ENCODE measurements at regions not wholly inside any gene's neighbourhood (a gene's known extent, or its start where the extent isn't known, plus 50 kb on each side); places are given as distances from the start of the nearest gene placed in this dataset.
A peak's percentile ranks its signal among the peaks of the same experiment; 100 is the strongest.

DNA sequence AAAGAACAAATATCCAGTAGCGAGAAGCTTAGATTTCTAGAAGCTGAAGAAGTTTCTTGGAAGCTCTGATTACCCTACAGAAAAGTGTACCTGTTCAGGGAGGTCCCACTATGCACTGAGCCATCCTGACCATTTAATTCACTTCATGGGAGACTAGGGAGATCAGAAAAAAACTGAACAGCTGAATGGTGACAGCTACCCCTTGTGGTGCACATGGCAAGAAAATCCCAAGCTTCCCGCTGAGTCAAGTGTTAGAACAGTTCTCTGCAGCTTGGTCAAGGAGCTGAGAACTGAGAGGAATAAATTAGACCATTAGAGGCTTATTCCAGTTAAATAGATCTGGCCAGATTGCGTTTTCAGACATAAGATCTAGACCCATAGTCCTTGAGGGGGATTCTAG lies 197.2 kb upstream of the VEPH1 start:
- no peak for DNase-seq

DNA sequence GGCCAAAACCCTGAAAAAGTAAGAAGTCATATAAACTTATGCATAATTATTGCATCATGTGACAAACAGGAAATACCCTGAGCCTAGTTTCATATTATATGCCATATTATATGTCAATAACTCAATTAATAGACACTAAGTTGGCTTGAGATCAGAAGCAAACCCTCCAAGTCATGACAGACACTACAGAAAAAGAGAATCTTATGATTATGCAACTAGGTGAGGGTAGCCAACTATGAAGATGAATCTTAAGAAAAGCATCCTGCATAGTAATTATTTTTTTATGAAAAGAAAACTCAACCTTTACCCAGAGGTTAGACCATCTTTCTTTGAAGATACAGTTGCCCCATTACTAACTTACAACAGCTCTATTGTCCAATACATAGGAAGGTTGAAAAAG lies 192.4 kb upstream of the VEPH1 start:
- DNase-seq = no peak

GRCh38 chr3:157695103-157695502 lies 191.9 kb upstream of the VEPH1 start:
- no peak for DNase-seq

GRCh38 chr3:157693762-157694161 lies 190.5 kb upstream of the VEPH1 start:
- DNase-seq = no peak

- no peak for DNase-seq
Measured at GRCh38 chr3:157692468-157692867, 189.3 kb upstream of the VEPH1 start.

DNA sequence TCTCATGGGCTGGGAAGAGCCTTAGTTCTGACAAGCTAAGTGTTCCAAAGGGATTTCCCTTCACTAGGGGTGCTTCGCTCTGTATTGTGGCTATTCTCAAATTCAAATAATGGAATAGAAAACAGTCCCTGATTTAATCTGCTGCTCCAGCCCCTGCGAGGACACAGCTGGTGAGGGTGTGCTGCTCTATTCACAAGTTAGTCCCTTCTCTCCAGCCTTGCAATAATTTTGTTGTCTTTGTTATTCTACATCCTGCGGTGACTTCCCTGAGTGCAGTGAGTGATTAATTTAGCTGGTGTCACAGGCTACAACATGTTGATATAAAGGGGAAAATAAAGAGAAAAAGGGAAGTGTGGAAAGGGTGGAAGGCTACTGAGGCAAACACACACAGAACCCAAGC lies 180.5 kb upstream of the VEPH1 start:
- peak; percentile 14 for DNase-seq

GRCh38 chr3:157672061-157672460 lies 168.8 kb upstream of the VEPH1 start:
- no peak for DNase-seq

DNA sequence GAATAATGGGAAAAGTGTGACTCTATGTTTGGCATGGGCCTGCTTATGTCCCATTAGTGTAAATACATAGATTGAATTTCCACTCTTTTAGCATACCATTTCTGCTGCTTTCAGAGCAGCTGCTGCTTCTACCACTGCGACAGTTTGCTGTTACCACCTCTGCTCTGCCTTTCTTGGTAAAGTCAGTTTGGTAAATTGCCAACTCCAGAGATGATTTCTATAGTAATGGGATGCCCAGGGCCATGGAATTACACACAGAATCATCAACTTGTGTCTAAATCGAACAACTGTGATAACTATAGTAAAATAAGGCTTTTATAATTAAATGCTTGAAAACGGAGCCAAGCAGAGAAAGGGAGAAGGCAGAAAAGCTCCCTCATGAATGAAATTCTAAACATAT lies 168.4 kb upstream of the VEPH1 start:
- DNase-seq = peak; percentile 3

DNA sequence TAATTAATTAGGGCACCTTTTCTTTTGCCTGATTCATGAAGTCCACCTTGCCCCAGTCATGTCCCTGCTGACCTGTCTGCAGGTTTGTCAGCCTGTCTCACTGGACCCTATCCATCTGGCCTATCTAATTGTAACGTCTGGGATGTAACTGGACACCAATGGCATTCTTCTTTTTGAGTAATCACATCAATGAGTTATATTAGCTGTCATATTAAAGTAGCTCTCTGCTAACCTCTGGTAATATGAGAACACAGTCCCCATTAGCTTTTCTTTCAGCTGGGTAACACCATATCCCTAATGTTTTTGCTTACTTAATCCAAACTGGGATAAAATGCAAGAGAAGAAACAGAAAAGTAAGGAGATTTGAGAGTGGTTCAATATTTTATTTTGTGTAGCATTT lies 166.2 kb upstream of the VEPH1 start:
- DNase-seq = no peak

DNA sequence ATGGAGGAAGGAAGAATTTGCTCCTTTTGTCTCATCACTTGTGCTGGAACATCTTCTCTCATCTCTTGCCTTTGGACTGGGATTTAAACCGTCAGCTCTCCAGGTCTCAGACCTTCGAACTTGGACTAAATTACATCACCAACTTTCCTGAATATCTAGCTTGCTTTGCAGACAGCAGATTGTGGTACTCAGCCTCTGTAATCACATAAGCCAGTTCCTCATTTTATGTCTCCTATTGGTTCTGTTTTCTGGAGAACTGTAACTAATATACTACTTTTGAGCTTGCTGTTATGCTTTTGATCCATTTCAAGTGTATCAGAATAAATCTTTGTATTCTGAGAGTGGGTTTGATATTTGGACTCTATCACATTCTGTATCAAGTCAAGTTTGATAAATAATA lies 164.3 kb upstream of the VEPH1 start:
- DNase-seq = no peak

DNA sequence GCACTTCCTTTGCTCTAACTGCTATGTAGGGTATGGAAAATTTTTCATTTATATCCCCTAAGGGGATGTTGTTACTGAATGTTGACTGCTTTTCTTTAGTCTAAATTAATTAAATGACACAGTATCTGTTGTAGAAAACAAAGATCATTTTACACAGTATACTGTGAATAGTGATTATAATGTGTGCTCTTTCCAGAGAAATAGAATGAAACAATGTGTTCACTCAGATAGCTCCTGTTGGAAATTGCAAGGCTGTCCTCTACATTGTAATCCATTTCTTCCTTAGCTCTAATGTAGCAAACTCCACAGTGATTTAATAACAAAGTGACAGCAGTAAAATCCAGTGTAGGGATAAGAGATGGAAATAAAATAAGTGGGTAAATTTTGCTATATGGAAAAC lies 159.0 kb upstream of the VEPH1 start:
- no peak for DNase-seq

- DNase-seq = no peak
Measured at GRCh38 chr3:157660847-157661246, 157.6 kb upstream of the VEPH1 start.

DNA sequence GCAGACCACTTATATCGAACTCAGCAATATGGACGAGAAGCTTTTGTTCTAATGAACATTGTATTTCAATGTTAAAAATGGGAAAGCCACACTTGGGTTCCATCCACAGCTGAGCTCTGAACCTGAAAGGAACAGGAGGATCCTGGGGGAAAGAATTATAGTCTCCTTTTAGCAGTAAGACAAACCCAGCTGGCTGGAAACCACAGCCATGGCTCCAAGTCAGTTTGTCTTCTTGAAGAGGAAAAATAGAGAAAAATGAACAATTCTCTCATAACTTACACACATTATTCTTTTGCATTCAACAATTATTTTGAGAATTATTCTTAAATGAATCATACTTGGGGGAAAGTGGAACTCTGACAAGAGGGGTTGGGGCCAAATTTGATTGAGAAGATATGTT lies 149.2 kb upstream of the VEPH1 start:
- DNase-seq = no peak

- DNase-seq = no peak
Measured at GRCh38 chr3:157650699-157651098, 147.5 kb upstream of the VEPH1 start.

- DNase-seq = no peak
Measured at GRCh38 chr3:157650172-157650571, 147.0 kb upstream of the VEPH1 start.

- DNase-seq = no peak
Measured at GRCh38 chr3:157649511-157649910, 146.3 kb upstream of the VEPH1 start.

DNA sequence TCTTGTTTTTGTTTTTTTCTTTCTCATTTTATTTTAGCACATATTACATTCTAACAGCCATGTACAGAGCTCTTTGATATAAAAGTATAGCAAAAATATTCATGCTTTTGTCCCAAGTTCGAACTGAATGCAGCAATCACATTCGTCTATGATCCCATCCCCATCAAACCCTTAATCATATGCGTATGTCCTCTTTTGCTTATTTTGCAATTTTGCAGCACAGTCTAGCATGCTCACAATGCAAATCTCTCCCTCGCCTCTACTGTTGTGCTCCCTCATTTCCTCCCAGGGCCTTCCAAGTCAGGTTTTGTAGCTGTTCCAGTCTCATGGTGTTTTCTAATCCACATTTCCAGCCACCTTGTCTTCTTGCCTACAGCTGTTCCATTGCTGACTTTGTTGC lies 144.6 kb upstream of the VEPH1 start:
- no peak for DNase-seq

- no peak for DNase-seq
Measured at GRCh38 chr3:157639756-157640426, 136.7 kb upstream of the VEPH1 start.

DNA sequence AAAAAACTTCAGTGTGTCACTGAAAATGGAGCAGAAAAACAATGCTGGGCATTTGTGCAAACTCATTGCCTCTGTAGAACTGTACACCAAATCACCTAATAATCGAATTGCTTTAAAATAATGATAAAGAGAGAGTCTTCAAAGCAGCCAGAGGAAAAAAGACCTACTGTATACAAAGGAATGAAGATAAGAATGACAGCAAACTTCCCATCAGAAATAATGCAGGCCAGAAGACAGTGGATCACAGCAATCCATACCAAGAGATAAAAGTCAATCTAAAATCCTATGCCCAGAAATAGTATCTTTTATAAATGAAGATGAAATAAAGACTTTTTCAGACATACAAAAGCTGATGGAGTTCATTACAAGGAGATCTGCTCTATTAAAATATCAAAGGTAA lies 134.7 kb upstream of the VEPH1 start:
- DNase-seq = no peak

- DNase-seq = no peak
Measured at GRCh38 chr3:157633241-157633640, 130.0 kb upstream of the VEPH1 start.

GRCh38 chr3:157632075-157632474 lies 128.9 kb upstream of the VEPH1 start:
- no peak for DNase-seq

DNA sequence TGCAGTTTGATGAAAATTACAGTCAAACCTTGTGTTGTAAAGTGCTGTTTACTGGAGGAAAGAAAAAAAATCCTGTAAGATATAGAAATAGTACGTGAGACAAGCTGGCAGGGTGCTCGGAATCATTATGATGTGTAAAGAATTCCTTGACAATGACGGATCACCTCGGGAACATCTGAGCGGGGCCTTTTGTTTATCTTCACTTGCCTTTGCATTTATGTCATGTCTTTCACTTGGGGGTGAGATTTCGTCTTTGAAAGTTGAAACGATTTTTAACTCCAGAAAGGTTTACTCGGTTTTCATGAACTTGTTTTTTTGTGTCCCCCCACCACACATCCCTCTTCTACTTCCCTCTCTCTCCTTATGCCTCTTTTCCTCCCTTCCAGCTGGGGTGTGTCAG lies 128.3 kb upstream of the VEPH1 start:
- DNase-seq = no peak

GRCh38 chr3:157626817-157627216 lies 123.6 kb upstream of the VEPH1 start:
- DNase-seq = peak; percentile 0

GRCh38 chr3:157624801-157625200 lies 121.6 kb upstream of the VEPH1 start:
- DNase-seq = no peak

DNA sequence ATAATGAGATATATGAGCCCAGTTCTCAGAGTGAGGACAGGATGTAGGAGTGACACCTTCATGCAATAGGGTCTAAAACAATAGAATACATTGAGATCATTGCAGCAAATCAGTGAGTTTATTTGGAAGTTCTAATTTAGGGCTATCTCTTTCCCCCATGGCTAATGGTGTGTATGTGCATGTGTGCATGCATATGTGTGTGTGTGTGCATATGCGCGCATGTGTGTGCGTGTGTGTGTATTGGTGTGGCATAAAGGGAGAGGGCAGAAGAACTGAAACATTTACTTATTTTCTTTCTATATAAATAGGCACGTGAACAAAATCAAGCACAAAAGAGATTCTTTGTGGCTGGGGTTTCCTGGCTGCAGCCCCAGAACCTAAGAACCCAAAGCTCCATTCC lies 115.7 kb upstream of the VEPH1 start:
- DNase-seq = no peak

Measured in NCI-H345 (cell line).